Right kidney (tissue), 1 donor: ENCODE measurements at regions not wholly inside any gene's neighbourhood (a gene's known extent, or its start where the extent isn't known, plus 50 kb on each side); places are given as distances from the start of the nearest gene placed in this dataset.

Experiments
- DNase-seq: peaks from one replicate; pipeline ENCODE4 v3.0.0-alpha.2; 2016

- DNase-seq: no peak
Measured at GRCh38 chr5:174312641-174313040, 267.1 kb downstream of the NSG2 start.

- no peak for DNase-seq
Measured at GRCh38 chr5:174313615-174314014, 268.1 kb downstream of the NSG2 start.

- no peak for DNase-seq
Measured at GRCh38 chr5:174314261-174314660, 268.8 kb downstream of the NSG2 start.

GRCh38 chr5:174315471-174315870, 270.0 kb downstream of the NSG2 start:
- DNase-seq: no peak

- DNase-seq: no peak
Measured at GRCh38 chr5:174315871-174316270, 270.4 kb downstream of the NSG2 start.

GRCh38 chr5:174316326-174316725, 270.8 kb downstream of the NSG2 start:
- no peak for DNase-seq

GRCh38 chr5:174317256-174317894, 271.9 kb downstream of the NSG2 start:
- no peak for DNase-seq

- DNase-seq: no peak
Measured at GRCh38 chr5:174318578-174318977, 273.1 kb downstream of the NSG2 start.

- no peak for DNase-seq
Measured at GRCh38 chr5:174319551-174319950, 274.0 kb downstream of the NSG2 start.

- no peak for DNase-seq
Measured at GRCh38 chr5:174320051-174320450, 274.5 kb downstream of the NSG2 start.

- DNase-seq: no peak
Measured at GRCh38 chr5:174323878-174324281, 278.4 kb downstream of the NSG2 start.

- no peak for DNase-seq
Measured at GRCh38 chr5:174324680-174325079, 279.2 kb downstream of the NSG2 start.

GRCh38 chr5:174325431-174325830, 279.9 kb downstream of the NSG2 start:
- DNase-seq: no peak

- no peak for DNase-seq
Measured at GRCh38 chr5:174325961-174326360, 280.5 kb downstream of the NSG2 start.

GRCh38 chr5:174326372-174326771, 280.9 kb downstream of the NSG2 start:
- no peak for DNase-seq

- DNase-seq: no peak
Measured at GRCh38 chr5:174327317-174327864, 281.9 kb downstream of the NSG2 start.

- DNase-seq: no peak
Measured at GRCh38 chr5:174327896-174328295, 282.4 kb downstream of the NSG2 start.

- DNase-seq: no peak
Measured at GRCh38 chr5:174328631-174329299, 283.3 kb downstream of the NSG2 start.

- no peak for DNase-seq
Measured at GRCh38 chr5:174329738-174330137, 284.2 kb downstream of the NSG2 start.

GRCh38 chr5:174335682-174336364, 290.3 kb downstream of the NSG2 start:
- DNase-seq: no peak

- no peak for DNase-seq
Measured at GRCh38 chr5:174336479-174336878, 291.0 kb downstream of the NSG2 start.

- DNase-seq: no peak
Measured at GRCh38 chr5:174337276-174338184, 292.0 kb downstream of the NSG2 start.
